ENCODE measurements at regions not wholly inside any gene's neighbourhood (a gene's known extent, or its start where the extent isn't known, plus 50 kb on each side); places are given as distances from the start of the nearest gene placed in this dataset.

DNA sequence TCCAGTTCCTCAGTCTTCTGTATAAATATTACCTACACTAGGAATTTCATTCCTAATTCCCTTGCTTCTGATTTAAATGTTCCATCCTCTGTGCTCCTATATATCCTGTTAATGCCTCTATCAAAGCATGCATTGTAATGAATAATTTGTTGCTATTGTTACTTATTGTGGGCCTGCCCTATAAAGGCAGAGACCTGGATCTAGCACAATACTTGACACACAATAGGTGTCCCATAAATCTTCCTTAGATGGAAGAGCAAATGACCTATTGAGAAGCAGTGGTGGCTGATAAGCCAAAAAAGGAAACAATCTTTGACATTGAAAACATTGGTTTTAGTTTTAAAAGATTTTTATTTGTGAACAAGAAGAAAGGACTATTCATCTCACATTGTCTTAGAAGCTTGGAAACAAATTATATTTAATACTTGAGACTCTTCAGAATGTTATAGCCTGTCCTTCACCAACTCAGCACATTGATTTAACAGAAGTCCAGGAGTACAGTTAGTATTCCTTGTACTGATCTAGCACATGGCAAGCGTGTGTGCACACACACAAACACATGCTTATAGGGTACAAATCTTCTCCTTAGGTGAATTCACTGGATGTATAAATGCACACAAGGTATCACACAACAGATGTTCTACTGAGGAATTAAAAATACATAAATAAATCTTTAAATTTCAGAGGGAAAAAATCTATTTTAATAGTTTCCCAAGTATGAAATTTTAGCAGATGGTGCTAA, 135.9 kb downstream of the DUSP6 start:
- TF ChIP-seq, protein P1, sequence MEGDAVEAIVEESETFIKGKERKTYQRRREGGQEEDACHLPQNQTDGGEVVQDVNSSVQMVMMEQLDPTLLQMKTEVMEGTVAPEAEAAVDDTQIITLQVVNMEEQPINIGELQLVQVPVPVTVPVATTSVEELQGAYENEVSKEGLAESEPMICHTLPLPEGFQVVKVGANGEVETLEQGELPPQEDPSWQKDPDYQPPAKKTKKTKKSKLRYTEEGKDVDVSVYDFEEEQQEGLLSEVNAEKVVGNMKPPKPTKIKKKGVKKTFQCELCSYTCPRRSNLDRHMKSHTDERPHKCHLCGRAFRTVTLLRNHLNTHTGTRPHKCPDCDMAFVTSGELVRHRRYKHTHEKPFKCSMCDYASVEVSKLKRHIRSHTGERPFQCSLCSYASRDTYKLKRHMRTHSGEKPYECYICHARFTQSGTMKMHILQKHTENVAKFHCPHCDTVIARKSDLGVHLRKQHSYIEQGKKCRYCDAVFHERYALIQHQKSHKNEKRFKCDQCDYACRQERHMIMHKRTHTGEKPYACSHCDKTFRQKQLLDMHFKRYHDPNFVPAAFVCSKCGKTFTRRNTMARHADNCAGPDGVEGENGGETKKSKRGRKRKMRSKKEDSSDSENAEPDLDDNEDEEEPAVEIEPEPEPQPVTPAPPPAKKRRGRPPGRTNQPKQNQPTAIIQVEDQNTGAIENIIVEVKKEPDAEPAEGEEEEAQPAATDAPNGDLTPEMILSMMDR (IDR thresholded peaks at IDR 0.05), result no peak
- TF ChIP-seq POLR2A (IDR thresholded peaks at IDR 0.05), result no peak
- no peaks in the 10 kb centered on the region for H3K9me3 ChIP-seq
- H3K4me1 ChIP-seq, result peaks cover 3% of the 10 kb centered on the region
- DNase-seq, result no peak
- no peak overlapping the region for H3K27ac ChIP-seq
- intact Hi-C loops (cut with DNase I; ENCODE audit: low total_unique reads), result no loop called here
- H3K27me3 ChIP-seq, result no peaks in the 10 kb centered on the region
- H3K4me3 ChIP-seq, result no peak overlapping the region
- 72 to 76% methylated on average over 1 of the region's 1 CpG for whole genome bisulfite sequencing, 2 donors
- H3K36me3 ChIP-seq (ENCODE audit: low read depth, missing control alignments), result no peaks in the 10 kb centered on the region

DNA sequence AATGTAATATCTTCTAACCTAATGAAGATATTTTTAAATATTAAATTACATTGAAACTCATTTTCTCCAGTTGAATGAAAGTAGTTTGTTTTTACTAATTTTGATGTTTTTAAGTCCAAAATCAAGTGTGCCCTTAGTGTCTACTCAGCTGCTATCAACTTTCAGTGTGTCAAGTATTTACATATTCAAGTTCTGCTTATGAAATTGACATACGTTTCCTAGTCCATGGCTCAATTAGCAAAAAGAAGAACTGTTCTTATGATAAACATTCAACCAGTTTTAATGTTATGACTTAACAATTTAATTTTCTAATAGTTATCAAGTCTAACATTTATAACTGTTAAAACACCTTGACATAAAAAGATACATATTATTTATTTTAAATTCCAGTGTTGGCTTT, 137.1 kb downstream of the DUSP6 start:
- Histone ChIP-seq H3K4me1 (peaks cover 3% of the 10 kb centered on the region), H3K27me3 (no peaks in the 10 kb centered on the region), H3K4me3 (no peak overlapping the region), H3K27ac (no peak overlapping the region), H3K9me3 (no peaks in the 10 kb centered on the region), H3K36me3 (ENCODE audit: low read depth, missing control alignments) (no peaks in the 10 kb centered on the region)
- intact Hi-C loops (cut with DNase I; ENCODE audit: low total_unique reads), result no loop called here
- DNase-seq, result no peak
- WGBS, 2 donors, result 83 to 89% methylated on average over 1 of the region's 1 CpG
- TF ChIP-seq POLR2A (IDR thresholded peaks at IDR 0.05), result no peak
- TF ChIP-seq, protein P1 (IDR thresholded peaks at IDR 0.05), result no peak

DNA sequence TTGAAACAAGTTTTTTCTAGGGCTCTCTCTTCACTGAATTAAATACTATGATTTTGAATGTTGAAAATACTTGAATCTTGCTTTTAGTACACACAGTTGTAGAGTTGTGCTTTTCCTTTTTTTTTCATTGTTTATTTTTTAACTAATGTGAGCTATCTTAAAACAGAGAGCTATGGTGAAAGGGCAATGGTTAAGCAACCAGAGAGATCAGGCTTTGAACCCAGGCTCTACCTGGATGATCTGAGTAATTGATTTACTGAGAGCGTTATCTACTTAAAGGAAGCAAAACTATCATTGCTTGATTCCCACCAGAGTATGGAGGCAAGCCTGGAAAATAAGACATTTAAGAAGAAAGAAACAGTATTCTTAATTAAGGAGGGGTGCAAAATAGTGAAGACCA, 138.6 kb downstream of the DUSP6 start:
- DNase-seq, result no peak
- no peaks in the 10 kb centered on the region for H3K36me3 ChIP-seq (ENCODE audit: low read depth, missing control alignments)
- no peak overlapping the region for H3K4me3 ChIP-seq
- no peak overlapping the region for H3K27ac ChIP-seq
- H3K9me3 ChIP-seq, result no peaks in the 10 kb centered on the region
- WGBS, 2 donors, result 97 to 100% methylated on average over 1 of the region's 1 CpG
- TF ChIP-seq POLR2A (IDR thresholded peaks at IDR 0.05), result no peak
- TF ChIP-seq, protein P1 (IDR thresholded peaks at IDR 0.05), result no peak
- intact Hi-C loops (cut with DNase I; ENCODE audit: low total_unique reads), result no loop called here
- peaks cover 3% of the 10 kb centered on the region for H3K4me1 ChIP-seq
- H3K27me3 ChIP-seq, result no peaks in the 10 kb centered on the region

- Histone ChIP-seq H3K4me1 (peaks cover 3% of the 10 kb centered on the region), H3K4me3 (no peak overlapping the region), H3K27me3 (no peaks in the 10 kb centered on the region), H3K9me3 (no peaks in the 10 kb centered on the region), H3K36me3 (ENCODE audit: low read depth, missing control alignments) (no peaks in the 10 kb centered on the region), H3K27ac (no peak overlapping the region)
- TF ChIP-seq, protein P1 (IDR thresholded peaks at IDR 0.05), result no peak
- no peak for TF ChIP-seq POLR2A (IDR thresholded peaks at IDR 0.05)
- intact Hi-C loops (cut with DNase I; ENCODE audit: low total_unique reads), result no loop called here
- no peak for DNase-seq
- WGBS, 2 donors, result 66 to 67% methylated on average over 1 of the region's 1 CpG
These were observed 139.2 kb downstream of the DUSP6 start for GRCh38 chr12:89213139-89213538.

GRCh38 chr12:89212339-89212771, 139.9 kb downstream of the DUSP6 start:
- intact Hi-C loops (cut with DNase I; ENCODE audit: low total_unique reads), result no loop called here
- peaks cover 3% of the 10 kb centered on the region for H3K4me1 ChIP-seq
- H3K4me3 ChIP-seq, result no peak overlapping the region
- H3K9me3 ChIP-seq, result no peaks in the 10 kb centered on the region
- TF ChIP-seq, protein P1 (IDR thresholded peaks at IDR 0.05), result no peak
- no peak for TF ChIP-seq POLR2A (IDR thresholded peaks at IDR 0.05)
- no peak for DNase-seq
- H3K27ac ChIP-seq, result no peak overlapping the region
- H3K27me3 ChIP-seq, result no peaks in the 10 kb centered on the region
- no peaks in the 10 kb centered on the region for H3K36me3 ChIP-seq (ENCODE audit: low read depth, missing control alignments)
- 68 to 74% methylated on average over 3 of the region's 3 CpGs for WGBS, 2 donors
